GM12878 (cell line): ENCODE measurements at regions not wholly inside any gene's neighbourhood (a gene's known extent, or its start where the extent isn't known, plus 50 kb on each side); places are given as distances from the start of the nearest gene placed in this dataset.

ENCODE experiments used
- ATAC-seq: fragments of 200-7000 bp; cut with Tn5 transposase; 3 replicates; pipeline ENCODE4 v1.9.1; 2020; ENCODE audit warnings: mild to moderate bottlenecking, moderate library complexity
- BruUV-seq: library from RNA; stranded (reverse); fragments of 400-500 nt; replicated peaks from 2 replicates; lab custom pipeline; 2021; lab: Mats Ljungman, UMichigan
- CTCF ChIA-PET: fragments of 300-600 bp; sonication (Branson Sonifier 250); formaldehyde crosslinking; extraction: SDS; loops from one replicate; lab custom pipeline; 2021; ENCODE audit warnings: inconsistent platforms; lab: Yijun Ruan, JAX
- POLR2A ChIA-PET: fragments of 350-600 bp; formaldehyde crosslinking; extraction: SDS; loops from one replicate; lab custom pipeline; 2021; ENCODE audit warnings: inconsistent platforms; lab: Charles Lee
- RAD21 ChIA-PET: fragments of 300-600 bp; sonication (Branson Sonifier 250); formaldehyde crosslinking; loops from one replicate; lab custom pipeline; 2023; ENCODE audit warnings: antibody characterized with exemption; ENCODE audit not compliant: unreplicated experiment; lab: Charles Lee
- SMC1A ChIA-PET: fragments of 300-600 bp; sonication (Branson Sonifier 250); formaldehyde crosslinking; loops from one replicate; lab custom pipeline; 2023; ENCODE audit not compliant: unreplicated experiment, uncharacterized antibody; lab: Charles Lee
- DNase-seq: peaks from one replicate; pipeline ENCODE4 v3.0.0-alpha.2; 2011; ENCODE audit warnings: low read depth, low spot score
- FAIRE-seq: peaks from 3 replicates; lab custom pipeline; 2011; peaks lifted over from hg19 to GRCh38; lab: Jason Lieb, UNC
- H2AFZ ChIP-seq: 2 replicates; pipeline ENCODE4 v1.6.0; 2011; ENCODE audit warnings: low read depth, low read length, control low read depth; ENCODE audit not compliant: control insufficient read depth
- H3K27ac ChIP-seq: 2 replicates; pipeline ENCODE4 v1.5.1; 2011; ENCODE audit warnings: control low read depth; ENCODE audit not compliant: control insufficient read depth, insufficient read depth
- H3K27me3 ChIP-seq, 2 experiments: replicated peaks in 1 of 2; 2 replicates each; pipeline versions ENCODE4 v1.6.0 to v1.6.1; 2011; ENCODE audit warnings: low read length in 1 of 2; ENCODE audit not compliant: control insufficient read depth in 2 of 2, insufficient read depth in 2 of 2
- H3K36me3 ChIP-seq, 2 experiments: 2 replicates each; pipeline ENCODE4 v1.5.1; 2011; ENCODE audit warnings: low read length in 1 of 2; ENCODE audit not compliant: control insufficient read depth in 2 of 2, insufficient read depth in 2 of 2
- H3K4me1 ChIP-seq: 2 replicates; pipeline ENCODE4 v1.6.1; 2011; ENCODE audit warnings: mild to moderate bottlenecking, low read length, moderate library complexity, mixed read lengths; ENCODE audit not compliant: control insufficient read depth, insufficient read depth
- H3K4me2 ChIP-seq: 2 replicates; pipeline ENCODE4 v1.6.0; 2011; ENCODE audit warnings: control low read depth; ENCODE audit not compliant: control insufficient read depth, insufficient read depth
- H3K4me3 ChIP-seq: fragments of 200-600 bp; sonication (generic); 2 replicates; pipeline ENCODE4 v1.5.1; 2016
- H3K79me2 ChIP-seq: 2 replicates; pipeline ENCODE4 v1.6.0; 2011; ENCODE audit warnings: low read length; ENCODE audit not compliant: control insufficient read depth, insufficient read depth
- H3K9ac ChIP-seq: 2 replicates; pipeline ENCODE4 v1.8.0; 2011; ENCODE audit warnings: low read length, control low read depth, mixed read lengths; ENCODE audit not compliant: control insufficient read depth, insufficient read depth
- H3K9me3 ChIP-seq: replicated peaks from 3 replicates; pipeline ENCODE4 v1.5.1; 2011; ENCODE audit warnings: mild to moderate bottlenecking, low read length; ENCODE audit not compliant: control insufficient read depth, insufficient read depth
- H4K20me1 ChIP-seq: 2 replicates; pipeline ENCODE4 v1.6.0; 2011; ENCODE audit not compliant: control insufficient read depth, insufficient read depth
- ATF3 ChIP-seq: IDR thresholded peaks from 2 replicates; pipeline ENCODE4 v1.6.1; 2011; ENCODE audit warnings: low read depth, mild to moderate bottlenecking, low read length, moderate library complexity, borderline replicate concordance; ENCODE audit errors: extremely low read depth
- BACH1 ChIP-seq: fragments of 450-650 bp; IDR thresholded peaks from 2 replicates; pipeline ENCODE4 v1.6.1; 2017; ENCODE audit warnings: mild to moderate bottlenecking, borderline replicate concordance
- ESRRA ChIP-seq: IDR thresholded peaks from 2 replicates; pipeline ENCODE4 v1.6.1; 2012; ENCODE audit warnings: mild to moderate bottlenecking, low read length, improper control_type of control experiment
- MAX ChIP-seq: IDR thresholded peaks from 2 replicates; pipeline ENCODE4 v1.6.1; 2012; ENCODE audit warnings: low read depth, low read length, improper control_type of control experiment
- NFIC ChIP-seq: IDR thresholded peaks from 2 replicates; pipeline ENCODE4 v1.6.1; 2012; ENCODE audit warnings: low read depth, mild to moderate bottlenecking, inconsistent platforms, low read length, moderate library complexity
- NKRF ChIP-seq: fragments of 450-650 bp; conservative IDR thresholded peaks from 2 replicates; pipeline ENCODE4 v1.6.1; 2017; ENCODE audit warnings: mild to moderate bottlenecking, moderate library complexity
- POLR2A ChIP-seq: IDR thresholded peaks from 2 replicates; pipeline ENCODE4 v1.6.1; 2011; ENCODE audit warnings: low read depth, mild to moderate bottlenecking, low read length
- POLR2AphosphoS2 ChIP-seq: IDR thresholded peaks from 2 replicates; pipeline ENCODE4 v1.6.1; 2011; ENCODE audit warnings: low read depth, mild to moderate bottlenecking, low read length, improper control_type of control experiment, moderate library complexity
- RAD21 ChIP-seq: IDR thresholded peaks from 2 replicates; pipeline ENCODE4 v1.6.1; 2011; ENCODE audit warnings: mild to moderate bottlenecking, low read depth, low read length, moderate library complexity; ENCODE audit not compliant: insufficient read depth
- RUNX3 ChIP-seq: IDR thresholded peaks from 2 replicates; pipeline ENCODE4 v1.6.1; 2012; ENCODE audit warnings: low read length, inconsistent platforms
- SIX5 ChIP-seq: IDR thresholded peaks from 2 replicates; pipeline ENCODE4 v1.6.1; 2011; ENCODE audit warnings: mild to moderate bottlenecking, low read depth, low read length, moderate library complexity; ENCODE audit not compliant: severe bottlenecking
- SMAD5 ChIP-seq: IDR thresholded peaks from 2 replicates; pipeline ENCODE4 v1.6.1; 2016; ENCODE audit warnings: antibody characterized with exemption, low read depth
- STAT3 ChIP-seq: IDR thresholded peaks from 2 replicates; pipeline ENCODE4 v1.6.1; 2011; ENCODE audit warnings: low read depth, low read length, improper control_type of control experiment
- ZNF622 ChIP-seq: fragments of 450-650 bp; IDR thresholded peaks from 2 replicates; pipeline ENCODE4 v1.6.1; 2017; ENCODE audit warnings: mild to moderate bottlenecking, inconsistent platforms
- WGBS: methylation state at CpG from one replicate; pipeline ENCODE4 v1.1.6; 2016; ENCODE audit warnings: low lambda C conversion rate; ENCODE audit not compliant: insufficient replicate concordance, insufficient coverage; ENCODE audit errors: missing lambda C conversion rate; 5-methylcytosine and 5-hydroxymethylcytosine counted together
- in situ Hi-C: fragments of 300-500 bp; cut with MboI; formaldehyde crosslinking; loops from 9 replicates; pipeline ENCODE4 v1.14.3; 2018; ENCODE audit warnings: mixed read lengths
- intact Hi-C: fragments of 100-400 bp; cut with micrococcal nuclease; formaldehyde crosslinking; loops from one replicate; pipeline ENCODE4 v1.14.2; 2022; ENCODE audit not compliant: unreplicated experiment

DNA sequence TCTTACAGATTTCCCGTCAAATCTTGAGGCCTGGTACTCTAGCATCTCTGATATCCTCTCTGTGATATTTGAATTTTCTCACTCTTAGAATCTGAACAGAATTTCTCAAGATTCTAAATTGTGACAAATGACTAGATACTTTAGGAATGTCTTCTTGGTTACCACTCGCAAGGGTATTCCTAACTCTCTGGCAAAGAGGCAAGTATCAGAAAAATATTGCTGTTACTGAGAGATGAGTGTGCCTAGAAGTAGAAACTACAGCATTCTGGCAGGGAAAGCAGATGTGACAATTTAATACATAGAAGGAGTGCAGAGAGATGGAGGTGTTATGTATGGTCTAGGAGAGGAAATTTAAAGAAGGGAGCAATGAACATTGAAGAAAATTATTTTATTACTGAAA, 467.8 kb downstream of the LRIG3 start:
- Histone ChIP-seq H3K27me3 (no peaks in the 10 kb centered on the region; a peak in 1 of 4 replicates), H3K36me3 (no peaks in the 10 kb centered on the region), H4K20me1 (no peaks in the 10 kb centered on the region), H3K9ac (no peak overlapping the region), H2AFZ (no peak overlapping the region), H3K4me2 (no peak overlapping the region), H3K27ac (no peak overlapping the region), H3K4me3 (no peak overlapping the region), H3K9me3 (no peaks in the 10 kb centered on the region), H3K79me2 (no peaks in the 10 kb centered on the region), H3K4me1 (no peaks in the 10 kb centered on the region)
- ATAC-seq (no peak), DNase-seq (no peak), FAIRE-seq (no peak)
- TF ChIP-seq RAD21 (no peak), POLR2AphosphoS2 (no peak), BACH1 (no peak), ATF3 (no peak), ZNF622 (no peak), RUNX3 (no peak), ESRRA (no peak), MAX (no peak), SMAD5 (no peak), POLR2A (no peak)
- intact Hi-C loops (no loop called here), in situ Hi-C loops (no loop called here)
- BruUV-seq: no TSS peak
- 39% methylated on average over 2 of the region's 2 CpGs for WGBS
- ChIA-PET POLR2A (no interaction called here), CTCF (no interaction called here), RAD21 (no interaction called here), SMC1A (no interaction called here)

DNA sequence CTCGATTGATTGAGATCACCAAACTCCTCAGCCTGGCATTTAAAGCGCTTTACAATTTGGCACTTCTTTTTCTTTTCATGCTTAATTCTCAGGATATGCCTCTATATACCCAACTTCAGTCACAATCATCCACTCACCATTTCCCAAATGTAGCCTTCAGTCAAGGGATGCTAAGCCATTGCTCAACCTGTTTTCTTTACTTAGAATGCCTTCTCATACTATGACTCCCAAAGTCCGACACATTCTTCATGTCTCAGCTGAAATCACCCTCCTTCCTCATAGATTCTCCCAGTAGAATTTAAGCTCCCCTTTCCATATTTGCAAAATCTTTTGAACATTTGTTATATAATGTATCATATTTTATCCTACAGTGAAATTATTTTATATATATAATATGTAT, 467.0 kb downstream of the LRIG3 start:
- FAIRE-seq: no peak
- H3K79me2 ChIP-seq: no peaks in the 10 kb centered on the region
- ATAC-seq: no peak
- no peak overlapping the region for H3K4me2 ChIP-seq
- DNase-seq: no peak
- H3K4me3 ChIP-seq: no peak overlapping the region
- H3K4me1 ChIP-seq: no peaks in the 10 kb centered on the region
- in situ Hi-C loops (no loop called here), intact Hi-C loops (no loop called here)
- no peaks in the 10 kb centered on the region; a peak in 1 of 4 replicates for H3K27me3 ChIP-seq
- no peak overlapping the region for H2AFZ ChIP-seq
- ChIA-PET RAD21 (no interaction called here), POLR2A (no interaction called here), CTCF (no interaction called here), SMC1A (interaction anchor here (1.3 kb wide), 1 partner anchor 9 kb away, joined by 4 read pairs; no protein-coding TSS in a partner anchor)
- WGBS: 27% methylated on average over 3 of the region's 3 CpGs
- no peaks in the 10 kb centered on the region for H3K36me3 ChIP-seq
- H3K27ac ChIP-seq: no peak overlapping the region
- H4K20me1 ChIP-seq: no peaks in the 10 kb centered on the region
- no peak overlapping the region for H3K9ac ChIP-seq
- no peaks in the 10 kb centered on the region for H3K9me3 ChIP-seq
- BruUV-seq: no TSS peak
- TF ChIP-seq NKRF: no peak
- TF ChIP-seq POLR2A: no peak
- no peak for TF ChIP-seq SIX5
- no peak for TF ChIP-seq NFIC
- no peak for TF ChIP-seq STAT3
